Vagina (tissue), 2 donors: ENCODE measurements at regions not wholly inside any gene's neighbourhood (a gene's known extent, or its start where the extent isn't known, plus 50 kb on each side); places are given as distances from the start of the nearest gene placed in this dataset.

Source experiments
- DNase-seq, 2 donors: peaks; one replicate each; pipeline ENCODE4 v3.0.0-alpha.2; 2017; ENCODE audit errors: extremely low spot score in 2 of 2
- H3K27ac ChIP-seq: fragments of 200-600 bp; sonication (generic); one replicate; pipeline ENCODE4 v1.5.1; 2019
- H3K27me3 ChIP-seq: fragments of 200-600 bp; sonication (generic); one replicate; pipeline ENCODE4 v1.5.1; 2019
- H3K36me3 ChIP-seq, 2 donors: fragments of 200-600 bp; sonication (generic); one replicate each; pipeline ENCODE4 v1.5.1; 2017 to 2019
- H3K4me1 ChIP-seq: fragments of 200-600 bp; sonication (generic); one replicate; pipeline ENCODE4 v1.5.1; 2019
- H3K4me3 ChIP-seq, 2 donors: fragments of 200-600 bp; sonication (generic); 1 replicate in 1 of 2; 2 replicates in 1 of 2; pipeline ENCODE4 v1.5.1; 2016 to 2019
- H3K9me3 ChIP-seq: fragments of 200-600 bp; sonication (generic); one replicate; pipeline ENCODE4 v1.5.1; 2019
- POLR2A ChIP-seq, 2 donors: fragments of 450-650 bp; IDR thresholded peaks; one replicate each; pipeline ENCODE4 v1.6.1; 2017; ENCODE audit warnings: antibody characterized with exemption in 2 of 2, mild to moderate bottlenecking in 2 of 2, moderate library complexity in 2 of 2
- POLR2AphosphoS5 ChIP-seq, 2 donors: sonication (generic); formaldehyde crosslinking; IDR thresholded peaks; one replicate each; pipeline ENCODE4 v1.9.0; 2017; ENCODE audit warnings: antibody characterized with exemption in 2 of 2, mild to moderate bottlenecking in 2 of 2, low read depth in 1 of 2; ENCODE audit not compliant: insufficient read depth in 1 of 2
- intact Hi-C: fragments of 100-400 bp; cut with DNase I; formaldehyde crosslinking; loops from one replicate; pipeline ENCODE4 v1.15.1; 2023
- TF ChIP-seq, protein P1 (sequence below), 3 experiments: fragments of 450-650 bp in 2 of 3; fragments of 200-600 bp in 1 of 3; sonication (generic) in 1 of 3; IDR thresholded peaks; one replicate each; pipeline ENCODE4 v1.5.1; 2017 to 2019; ENCODE audit warnings: antibody characterized with exemption in 3 of 3, mild to moderate bottlenecking in 2 of 3, moderate library complexity in 2 of 3

DNA sequence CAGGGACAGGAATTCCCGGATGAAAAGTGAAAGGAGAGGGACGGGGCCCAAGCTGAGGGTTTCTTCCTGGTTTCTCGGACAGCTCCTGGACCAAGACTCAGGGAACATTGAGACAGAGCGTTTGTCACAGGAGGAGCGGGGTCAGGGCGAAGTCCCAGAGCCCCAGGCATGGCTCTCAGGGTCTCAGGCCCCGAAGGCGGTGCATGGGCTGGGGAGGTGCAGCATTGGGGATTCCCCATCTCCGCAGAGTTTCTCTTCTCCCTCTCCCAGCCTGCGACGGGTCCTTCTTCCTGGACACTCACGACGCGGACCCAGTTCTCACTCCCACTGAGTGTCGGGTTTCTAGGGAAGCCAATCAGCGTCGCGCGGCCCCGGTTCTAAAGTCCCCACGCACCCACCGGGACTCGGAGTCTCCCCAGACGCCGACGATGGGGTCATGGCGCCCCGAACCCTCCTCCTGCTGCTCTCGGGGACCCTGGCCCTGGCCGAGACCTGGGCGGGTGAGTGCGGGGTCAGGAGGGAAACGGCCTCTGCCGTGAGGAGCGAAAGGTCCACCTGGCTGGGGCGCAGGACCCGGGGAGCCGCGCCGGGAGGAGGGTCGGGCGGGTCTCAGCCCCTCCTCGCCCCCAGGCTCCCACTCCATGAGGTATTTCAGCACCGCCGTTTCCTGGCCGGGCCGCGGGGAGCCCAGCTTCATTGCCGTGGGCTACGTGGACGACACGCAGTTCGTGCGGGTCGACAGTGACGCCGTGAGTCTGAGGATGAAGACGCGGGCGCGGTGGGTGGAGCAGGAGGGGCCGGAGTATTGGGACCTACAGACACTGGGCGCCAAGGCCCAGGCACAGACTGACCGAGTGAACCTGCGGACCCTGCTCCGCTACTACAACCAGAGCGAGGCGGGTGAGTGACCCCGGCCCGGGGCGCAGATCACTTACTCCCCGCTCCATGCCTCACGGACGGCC lies 54.6 kb upstream of the POLR1H start:
- Histone ChIP-seq H3K9me3 (no peaks in the 10 kb centered on the region), H3K36me3 (no peaks in the 10 kb centered on the region), H3K4me1 (peaks cover 19% of the 10 kb centered on the region), H3K27me3 (no peaks in the 10 kb centered on the region), H3K4me3 (peak overlapping the region; percentile 59 to 61), H3K27ac (peak overlapping the region; percentile 53)
- DNase-seq = no peak
- intact Hi-C loops = no loop called here
- TF ChIP-seq, protein P1, sequence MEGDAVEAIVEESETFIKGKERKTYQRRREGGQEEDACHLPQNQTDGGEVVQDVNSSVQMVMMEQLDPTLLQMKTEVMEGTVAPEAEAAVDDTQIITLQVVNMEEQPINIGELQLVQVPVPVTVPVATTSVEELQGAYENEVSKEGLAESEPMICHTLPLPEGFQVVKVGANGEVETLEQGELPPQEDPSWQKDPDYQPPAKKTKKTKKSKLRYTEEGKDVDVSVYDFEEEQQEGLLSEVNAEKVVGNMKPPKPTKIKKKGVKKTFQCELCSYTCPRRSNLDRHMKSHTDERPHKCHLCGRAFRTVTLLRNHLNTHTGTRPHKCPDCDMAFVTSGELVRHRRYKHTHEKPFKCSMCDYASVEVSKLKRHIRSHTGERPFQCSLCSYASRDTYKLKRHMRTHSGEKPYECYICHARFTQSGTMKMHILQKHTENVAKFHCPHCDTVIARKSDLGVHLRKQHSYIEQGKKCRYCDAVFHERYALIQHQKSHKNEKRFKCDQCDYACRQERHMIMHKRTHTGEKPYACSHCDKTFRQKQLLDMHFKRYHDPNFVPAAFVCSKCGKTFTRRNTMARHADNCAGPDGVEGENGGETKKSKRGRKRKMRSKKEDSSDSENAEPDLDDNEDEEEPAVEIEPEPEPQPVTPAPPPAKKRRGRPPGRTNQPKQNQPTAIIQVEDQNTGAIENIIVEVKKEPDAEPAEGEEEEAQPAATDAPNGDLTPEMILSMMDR (IDR thresholded peaks at IDR 0.05) = no peak
- TF ChIP-seq POLR2A (IDR thresholded peaks at IDR 0.05) = no peak
- peak in 1 of 2 donors; percentile 61 for TF ChIP-seq POLR2AphosphoS5 (IDR thresholded peaks at IDR 0.05; ENCODE audit: insufficient read depth in 1 of 2, low read depth in 1 of 2)

DNA sequence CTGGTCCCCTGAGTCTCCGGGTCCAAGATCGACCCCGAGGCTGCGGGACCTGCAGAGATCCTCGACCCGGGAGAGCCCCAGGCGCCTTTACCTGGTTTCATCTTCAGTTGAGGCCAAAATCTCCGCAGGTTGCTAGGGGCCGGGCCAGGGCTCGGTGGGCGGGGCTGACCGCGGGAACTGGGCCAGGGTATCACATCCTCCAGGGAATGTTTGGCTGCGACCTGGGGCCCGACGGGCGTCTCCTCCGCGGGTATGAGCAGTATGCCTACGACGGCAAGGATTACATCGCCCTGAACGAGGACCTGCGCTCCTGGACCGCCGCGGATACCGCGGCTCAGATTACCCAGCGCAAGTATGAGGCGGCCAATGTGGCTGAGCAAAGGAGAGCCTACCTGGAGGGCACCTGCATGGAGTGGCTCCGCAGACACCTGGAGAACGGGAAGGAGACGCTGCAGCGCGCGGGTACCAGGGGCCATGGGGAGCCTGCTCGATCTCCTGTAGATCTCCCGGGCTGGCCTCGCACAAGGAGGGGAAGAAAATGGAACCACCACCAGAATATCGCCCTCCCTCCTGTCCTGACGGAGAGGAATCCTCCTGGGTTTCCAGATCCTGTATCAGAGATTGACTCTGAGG lies 53.8 kb upstream of the POLR1H start:
- H3K9me3 ChIP-seq = no peaks in the 10 kb centered on the region
- H3K4me1 ChIP-seq = peaks cover 19% of the 10 kb centered on the region
- no peak for TF ChIP-seq POLR2A (IDR thresholded peaks at IDR 0.05)
- TF ChIP-seq, protein P1 (IDR thresholded peaks at IDR 0.05) = no peak
- no peak for TF ChIP-seq POLR2AphosphoS5 (IDR thresholded peaks at IDR 0.05; ENCODE audit: insufficient read depth in 1 of 2, low read depth in 1 of 2)
- no peak overlapping the region for H3K27ac ChIP-seq
- no peak for DNase-seq
- H3K27me3 ChIP-seq = no peaks in the 10 kb centered on the region
- H3K4me3 ChIP-seq = peak overlapping the region; percentile 59 to 61
- intact Hi-C loops = no loop called here
- H3K36me3 ChIP-seq = no peaks in the 10 kb centered on the region

DNA sequence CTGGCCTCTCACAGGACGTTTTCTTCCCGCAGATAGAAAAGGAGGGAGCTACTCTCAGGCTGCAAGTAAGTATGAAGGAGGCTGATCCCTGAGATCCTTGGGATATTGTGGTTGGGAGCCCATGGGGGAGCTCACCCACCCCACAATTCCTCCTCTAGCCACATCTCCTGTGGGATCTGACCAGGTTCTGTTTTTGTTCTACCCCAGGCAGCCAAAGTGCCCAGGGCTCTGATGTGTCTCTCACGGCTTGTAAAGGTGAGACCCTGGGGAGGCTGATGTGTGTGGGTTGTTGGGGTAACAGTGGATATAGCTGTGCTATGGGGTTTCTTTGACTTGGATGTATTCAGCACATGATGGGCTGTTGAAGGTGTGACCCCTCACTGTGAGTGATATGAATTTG lies 52.0 kb upstream of the POLR1H start:
- peaks cover 19% of the 10 kb centered on the region for H3K4me1 ChIP-seq
- TF ChIP-seq POLR2A (IDR thresholded peaks at IDR 0.05) (no peak), POLR2AphosphoS5 (IDR thresholded peaks at IDR 0.05; ENCODE audit: insufficient read depth in 1 of 2, low read depth in 1 of 2) (no peak)
- TF ChIP-seq, protein P1 (IDR thresholded peaks at IDR 0.05) = no peak
- no peak for DNase-seq
- no peak overlapping the region for H3K27ac ChIP-seq
- H3K27me3 ChIP-seq = no peaks in the 10 kb centered on the region
- no peaks in the 10 kb centered on the region for H3K9me3 ChIP-seq
- intact Hi-C loops = no loop called here
- no peak overlapping the region for H3K4me3 ChIP-seq
- no peaks in the 10 kb centered on the region for H3K36me3 ChIP-seq
